GM12892 (cell line): ENCODE measurements at regions not wholly inside any gene's neighbourhood (a gene's known extent, or its start where the extent isn't known, plus 50 kb on each side); places are given as distances from the start of the nearest gene placed in this dataset.

Experiments
- DNase-seq: peaks from one replicate; pipeline ENCODE4 v3.0.0; 2011; ENCODE audit not compliant: insufficient read length
- FAIRE-seq: peaks from 2 replicates; lab custom pipeline; 2011; peaks lifted over from hg19 to GRCh38; lab: Jason Lieb, UNC
- POLR2A ChIP-seq: IDR thresholded peaks from 2 replicates; pipeline ENCODE4 v1.6.1; 2011; ENCODE audit warnings: low read depth, low read length, control low read depth
- POLR2AphosphoS5 ChIP-seq: IDR thresholded peaks from 2 replicates; pipeline ENCODE4 v1.6.1; 2011; ENCODE audit warnings: low read depth, low read length, control low read depth
- TAF1 ChIP-seq: IDR thresholded peaks from 2 replicates; pipeline ENCODE4 v1.6.1; 2011; ENCODE audit warnings: low read depth, mild to moderate bottlenecking, control low read depth, low read length, borderline replicate concordance

GRCh38 chr2:129438501-129439057, 540.9 kb upstream of the RAB6C start:
- TF ChIP-seq POLR2A: no peak
- no peak for TF ChIP-seq POLR2AphosphoS5
- TF ChIP-seq TAF1: no peak
- DNase-seq (no peak), FAIRE-seq (no peak)

GRCh38 chr2:129439406-129440302, 539.8 kb upstream of the RAB6C start:
- TF ChIP-seq POLR2AphosphoS5 (no peak), POLR2A (no peak), TAF1 (no peak)
- FAIRE-seq (no peak), DNase-seq (no peak)

- FAIRE-seq (no peak), DNase-seq (no peak)
- TF ChIP-seq POLR2AphosphoS5 (no peak), POLR2A (no peak), TAF1 (no peak)
Observed at GRCh38 chr2:129441610-129442009, 537.9 kb upstream of the RAB6C start.

- FAIRE-seq (no peak), DNase-seq (no peak)
- no peak for TF ChIP-seq POLR2A
- TF ChIP-seq POLR2AphosphoS5: no peak
- TF ChIP-seq TAF1: peak; percentile 77; the same call in 1 of the 2 replicates
Observed at GRCh38 chr2:129443235-129443864, 536.1 kb upstream of the RAB6C start.

- no peak for DNase-seq
- FAIRE-seq: no peak
- TF ChIP-seq TAF1 (no peak), POLR2AphosphoS5 (no peak), POLR2A (no peak)
Observed at GRCh38 chr2:129443865-129444739, 535.4 kb upstream of the RAB6C start.

- FAIRE-seq (no peak), DNase-seq (no peak)
- TF ChIP-seq POLR2AphosphoS5 (no peak), POLR2A (no peak), TAF1 (no peak)
Observed at GRCh38 chr2:129444751-129445150, 534.7 kb upstream of the RAB6C start.

GRCh38 chr2:129456691-129457090, 522.8 kb upstream of the RAB6C start:
- DNase-seq (no peak), FAIRE-seq (no peak)
- TF ChIP-seq TAF1: no peak
- no peak for TF ChIP-seq POLR2AphosphoS5
- TF ChIP-seq POLR2A: no peak

- no peak for DNase-seq
Observed at GRCh38 chr2:129457277-129457818, 522.1 kb upstream of the RAB6C start.

GRCh38 chr2:129458006-129458405, 521.5 kb upstream of the RAB6C start:
- FAIRE-seq: no peak
- DNase-seq: no peak
- TF ChIP-seq TAF1: no peak
- TF ChIP-seq POLR2A: no peak
- TF ChIP-seq POLR2AphosphoS5: no peak

More at GRCh38 chr2:129457277-129457818, 522.1 kb upstream of the RAB6C start:
- FAIRE-seq: no peak
- TF ChIP-seq POLR2A (no peak), POLR2AphosphoS5 (no peak), TAF1 (no peak)

- FAIRE-seq: no peak
- no peak for DNase-seq
- TF ChIP-seq TAF1 (no peak), POLR2A (no peak), POLR2AphosphoS5 (no peak)
Observed at GRCh38 chr2:129458436-129458835, 521.0 kb upstream of the RAB6C start.
